SIG-M5 (cell line): ENCODE measurements at regions not wholly inside any gene's neighbourhood (a gene's known extent, or its start where the extent isn't known, plus 50 kb on each side); places are given as distances from the start of the nearest gene placed in this dataset.
"Not testable (repeated sequence)": the region's sequence is repeated elsewhere in the genome, so short reads cannot be mapped to it uniquely, and the experiment has no call there.

Experiments
- DNase-seq: peaks from one replicate; lab custom pipeline; 2025; lab: John Stamatoyannopoulos, UW

DNA sequence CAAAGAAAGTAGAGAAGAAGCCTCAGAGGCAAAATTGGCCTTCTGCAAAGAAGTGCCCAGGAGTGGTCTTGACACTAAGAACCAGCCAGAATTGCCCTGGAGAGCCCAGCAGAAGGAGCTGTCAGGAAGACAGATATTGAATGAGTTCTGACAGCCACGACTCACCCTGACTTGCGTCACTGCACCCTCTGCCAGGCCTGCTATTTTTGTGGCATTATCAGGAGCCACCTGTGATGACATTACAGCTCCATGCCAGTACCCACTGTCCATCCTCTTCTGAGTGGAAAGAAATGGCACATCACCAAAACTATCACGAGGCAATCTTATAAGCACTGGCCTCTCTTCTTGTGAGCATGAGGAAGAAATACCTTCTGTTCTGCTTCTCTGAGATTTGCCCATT lies 67.7 kb downstream of the SMIM20 start:
- no peak for DNase-seq

DNA sequence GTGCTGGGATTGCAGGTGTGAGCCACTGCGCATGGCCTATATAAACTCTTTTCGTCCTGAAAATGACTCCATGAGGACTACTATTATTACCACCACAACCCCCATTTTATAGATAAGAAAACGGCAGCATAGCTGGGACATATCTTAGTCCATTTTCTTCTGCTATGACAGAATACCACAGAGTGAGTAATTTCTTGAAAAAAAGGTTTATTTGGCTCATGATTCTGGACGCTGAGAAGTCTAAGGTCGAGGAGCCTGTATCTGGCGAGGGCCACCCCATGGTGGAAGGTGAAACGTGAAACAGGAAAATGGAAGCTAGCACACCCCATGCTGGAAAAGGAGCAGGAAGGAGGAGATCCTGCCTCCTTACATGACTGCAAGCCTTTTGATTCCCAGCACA lies 68.9 kb downstream of the SMIM20 start:
- no peak for DNase-seq

DNA sequence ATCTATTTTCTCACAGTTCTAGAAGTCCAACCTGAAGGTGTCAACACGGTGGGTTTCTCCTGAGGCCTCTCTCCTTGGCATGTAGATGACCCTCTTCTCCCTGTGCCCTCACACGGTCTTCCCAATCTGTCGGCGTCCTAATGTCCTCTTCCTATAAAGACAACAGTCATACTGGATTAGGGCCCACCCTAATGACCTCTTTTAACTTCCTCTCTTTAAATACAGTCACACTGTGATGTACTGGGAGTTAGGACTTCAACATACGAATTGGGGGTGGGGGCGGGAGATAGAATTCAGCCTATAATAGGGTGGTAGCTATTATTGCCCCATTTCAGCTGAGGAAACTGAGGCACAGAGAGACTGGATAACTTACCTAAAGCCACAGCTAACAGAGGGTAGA lies 70.2 kb downstream of the SMIM20 start:
- DNase-seq, result no peak

DNA sequence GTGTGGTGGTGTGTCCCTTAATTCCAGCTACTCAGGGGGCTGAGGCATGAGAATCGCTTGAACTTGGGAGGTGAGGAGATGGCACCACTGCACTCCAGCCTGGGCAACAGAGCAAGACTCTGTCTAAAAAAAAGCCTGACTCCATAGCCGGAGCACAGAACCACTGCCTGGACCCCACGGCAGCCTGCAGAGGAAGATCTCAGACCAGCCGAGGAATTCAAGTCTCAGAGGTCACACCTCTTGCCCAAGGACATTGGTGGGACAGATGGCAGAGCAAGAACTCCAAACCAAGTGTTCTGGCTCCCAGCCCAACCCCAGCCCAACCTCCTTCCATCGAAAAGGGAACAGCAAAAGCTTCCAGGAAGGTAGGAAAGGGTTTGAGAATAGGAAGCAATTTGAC lies 70.8 kb downstream of the SMIM20 start:
- DNase-seq, result no peak

DNA sequence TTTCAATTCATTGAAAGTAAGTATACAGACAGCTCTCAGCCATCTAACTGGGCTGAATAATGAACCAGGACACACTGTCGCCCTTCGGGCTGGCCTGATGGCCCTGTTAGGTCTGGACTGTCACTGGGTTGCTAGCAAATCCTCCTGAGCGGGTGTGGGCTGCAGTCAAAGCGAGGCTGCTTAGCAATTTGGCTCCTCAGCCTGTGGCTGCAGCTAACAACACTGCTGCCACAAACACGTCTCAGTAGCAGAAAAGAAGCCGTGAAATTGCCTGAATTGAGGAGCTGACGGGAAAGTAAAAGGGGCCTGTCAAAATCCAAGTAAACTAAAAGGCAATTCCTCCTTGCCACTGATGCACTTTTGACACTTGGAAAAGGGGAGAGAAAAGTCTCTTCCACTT lies 72.8 kb downstream of the SMIM20 start:
- no peak for DNase-seq

DNA sequence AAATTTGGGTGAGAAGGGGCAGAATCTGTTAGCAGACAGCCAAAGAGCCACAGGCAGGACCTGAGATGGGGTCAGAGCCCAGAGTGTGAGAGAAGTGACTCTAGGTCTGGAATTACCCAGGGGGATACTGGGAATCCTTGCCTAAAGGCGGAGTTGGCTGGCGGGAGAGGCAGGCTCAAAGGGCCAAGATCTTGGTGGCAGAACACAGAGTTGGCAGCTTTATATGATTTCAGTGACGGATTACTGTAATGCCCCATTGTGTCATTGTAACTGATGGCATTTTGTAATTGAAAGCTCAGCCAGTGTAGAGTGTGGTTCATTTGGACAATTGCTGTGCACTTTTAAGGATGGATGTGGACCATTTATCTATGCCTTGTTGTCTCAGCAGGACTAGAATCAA lies 77.3 kb downstream of the SMIM20 start:
- DNase-seq, result no peak

DNA sequence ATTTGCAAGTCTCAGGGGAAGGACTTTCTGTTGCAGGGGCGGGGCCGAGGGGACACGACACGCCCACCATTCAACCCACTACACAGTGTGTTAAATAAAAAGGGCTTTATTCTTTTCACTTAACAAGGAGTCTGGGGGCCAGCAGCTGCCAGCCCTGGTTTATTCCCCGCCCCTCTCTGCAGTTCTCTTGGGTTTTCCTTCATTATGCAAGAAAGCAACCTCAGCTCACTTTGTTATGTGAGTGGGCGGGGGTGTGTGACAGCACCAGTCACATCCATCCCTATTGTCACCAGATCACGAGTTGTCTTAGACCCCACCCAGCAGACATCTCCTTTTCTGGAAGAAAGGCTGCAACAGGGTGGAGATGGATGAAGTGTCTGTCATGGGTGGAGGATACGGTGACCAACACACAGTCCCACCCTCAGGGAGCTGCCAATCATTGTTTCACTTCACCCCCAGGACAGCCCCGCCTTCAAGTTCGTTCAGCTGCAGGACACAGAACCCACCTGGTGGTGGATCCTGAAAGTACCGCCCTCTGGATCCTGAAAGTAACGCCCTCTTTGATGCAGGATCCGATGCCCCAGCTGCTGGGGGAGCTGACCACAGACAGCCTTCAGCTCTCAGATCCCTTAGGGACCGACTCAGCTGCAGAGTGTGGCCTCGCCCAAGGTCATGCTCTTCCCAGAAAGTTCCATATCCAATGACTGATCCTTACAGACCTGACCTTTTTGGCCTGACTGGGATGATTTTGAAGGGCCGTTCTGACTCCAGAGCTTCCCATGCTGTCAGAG lies 79.6 kb downstream of the SMIM20 start:
- no peak for DNase-seq

DNA sequence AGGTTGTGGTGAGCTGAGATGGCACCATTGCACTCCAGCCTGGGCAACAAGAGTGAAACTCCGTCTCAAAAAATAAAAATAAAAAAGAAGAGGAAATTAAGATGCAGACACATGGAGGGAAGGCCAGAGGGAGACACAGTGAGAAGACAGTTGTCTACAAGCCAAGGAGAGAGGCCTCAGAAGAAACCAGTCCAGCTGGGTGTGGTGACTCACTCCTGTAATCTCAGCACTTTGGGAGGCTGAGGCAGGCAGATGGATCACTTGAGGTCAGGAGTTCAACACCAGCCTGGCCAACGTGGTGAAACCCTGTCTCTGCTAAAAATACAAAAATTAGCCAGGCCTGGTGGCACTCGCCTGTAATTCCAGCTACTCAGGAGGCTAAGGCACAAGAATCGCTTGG lies 80.6 kb downstream of the SMIM20 start:
- DNase-seq, result not testable (repeated sequence)

DNA sequence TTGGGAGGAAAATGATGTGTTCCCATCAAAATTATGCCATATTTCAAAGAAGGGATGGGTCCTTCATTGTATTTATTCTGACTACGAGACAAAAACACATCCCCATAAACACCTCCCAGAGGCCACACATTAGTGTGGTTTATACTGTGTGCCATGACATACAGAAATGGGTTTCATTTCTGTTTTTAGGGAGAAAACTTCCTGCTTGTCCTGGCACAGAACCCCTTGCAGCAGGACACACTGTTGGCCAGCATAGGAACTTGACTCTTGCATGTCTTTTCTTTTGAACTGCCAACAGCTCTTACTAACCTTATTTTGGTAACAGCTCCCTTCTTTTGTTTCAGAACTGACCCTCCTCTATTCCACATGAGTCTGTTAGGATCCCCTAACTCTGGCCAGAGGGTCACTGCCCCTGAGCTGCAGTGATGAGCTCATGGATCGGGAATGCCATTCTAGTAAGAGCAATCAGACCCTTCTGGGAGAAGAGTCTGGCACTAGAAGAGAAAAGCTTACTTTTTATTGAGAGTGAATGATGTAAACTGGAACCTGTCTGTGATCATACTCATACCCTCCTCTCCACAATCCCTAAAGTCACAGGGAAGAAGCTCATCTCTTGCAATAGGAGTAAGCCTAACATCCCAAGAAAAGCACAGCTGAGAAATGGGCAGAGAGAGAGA lies 86.4 kb downstream of the SMIM20 start:
- DNase-seq, result no peak

DNA sequence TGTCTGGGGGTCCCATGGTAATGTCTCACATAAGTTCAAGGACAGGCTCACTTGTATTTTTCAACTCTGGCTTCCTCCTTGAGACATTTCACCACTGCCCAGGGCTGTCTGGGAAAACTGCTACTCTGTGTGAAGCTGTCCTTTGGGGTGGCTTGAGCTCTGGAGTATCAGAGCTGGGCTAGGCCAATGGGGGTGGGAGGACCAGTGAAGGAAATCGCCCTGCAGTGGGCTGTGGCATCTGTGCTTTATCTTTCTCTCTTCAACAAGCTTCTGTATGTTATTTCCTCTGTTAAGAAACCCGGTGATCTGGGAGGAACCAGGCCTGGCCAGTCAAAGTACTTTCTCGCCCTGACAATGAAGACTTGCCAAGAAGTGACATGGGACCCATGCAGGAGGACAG lies 87.4 kb downstream of the SMIM20 start:
- DNase-seq, result no peak

DNA sequence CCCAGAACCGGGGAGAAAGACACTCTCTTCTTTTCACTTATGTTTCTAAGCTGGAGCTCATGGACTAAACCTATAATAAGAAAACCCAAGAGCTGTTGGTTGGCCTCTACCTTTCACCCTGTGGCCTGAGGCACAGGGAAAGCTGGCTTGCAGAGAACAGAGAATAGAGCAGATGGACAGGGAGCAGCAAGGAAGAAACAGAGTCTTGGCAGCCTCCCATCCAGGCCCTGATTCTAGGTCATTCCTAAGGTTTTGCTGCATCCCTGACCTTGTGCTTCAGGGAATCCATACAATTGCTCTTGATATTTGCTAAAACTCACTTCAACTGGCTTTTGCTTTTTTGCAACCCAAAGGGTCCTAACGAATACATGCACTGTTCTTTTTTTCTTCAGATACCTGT lies 87.8 kb downstream of the SMIM20 start:
- DNase-seq, result no peak

DNA sequence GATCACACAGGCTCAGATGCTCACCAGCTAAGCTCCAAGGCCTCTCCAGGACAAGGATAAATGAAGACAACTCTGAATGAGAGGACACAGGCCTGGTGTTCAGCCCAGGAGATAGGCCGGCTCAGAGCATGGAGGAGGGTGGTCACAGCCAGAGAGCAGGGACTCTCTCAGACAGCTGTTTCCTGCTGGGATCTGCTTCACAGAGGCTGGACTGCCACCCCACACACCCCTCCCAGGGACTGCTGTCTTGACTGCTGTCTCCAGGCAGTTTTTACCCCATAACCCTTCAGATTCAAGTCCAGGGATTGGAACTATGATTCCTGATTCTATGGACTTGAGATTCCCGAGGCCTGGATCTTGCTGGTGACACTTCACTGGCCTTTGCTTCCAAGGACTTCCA lies 89.0 kb downstream of the SMIM20 start:
- DNase-seq, result no peak

DNA sequence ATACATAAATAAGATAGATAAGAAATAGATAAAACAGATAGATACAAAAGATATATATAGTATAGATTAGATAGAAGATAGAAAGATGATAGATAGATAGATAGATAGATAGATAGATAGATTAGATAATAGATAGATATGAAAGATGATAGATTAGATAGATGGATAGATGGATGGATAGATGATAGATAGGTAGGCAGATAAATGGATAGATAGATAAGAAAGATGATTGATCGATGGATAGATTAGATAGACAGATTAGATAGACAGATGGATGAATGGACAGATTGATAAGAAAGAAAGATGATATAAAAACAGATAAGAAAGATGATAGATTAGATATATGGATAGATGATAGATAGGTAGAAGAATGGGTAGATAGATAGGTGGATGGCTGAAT lies 90.3 kb downstream of the SMIM20 start:
- no peak for DNase-seq

DNA sequence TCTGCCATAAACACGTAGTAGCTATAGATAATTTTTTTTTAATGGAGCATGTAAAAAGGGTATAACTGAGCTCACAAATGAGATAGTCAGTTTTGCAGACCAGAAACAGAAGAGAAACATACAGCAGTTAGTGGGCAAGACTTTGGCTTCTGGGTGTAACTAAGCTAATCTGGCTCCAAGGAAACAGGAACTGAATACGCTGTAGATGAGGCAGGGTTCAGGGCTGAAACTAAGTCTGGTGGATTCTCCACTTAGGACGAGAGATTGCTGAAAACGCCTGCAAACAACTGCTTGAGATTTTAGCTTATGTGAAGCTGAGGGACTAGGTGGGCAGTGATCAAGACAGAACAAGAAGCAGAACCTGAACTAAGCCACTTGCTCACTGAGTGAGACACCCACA lies 91.7 kb downstream of the SMIM20 start:
- no peak for DNase-seq

DNA sequence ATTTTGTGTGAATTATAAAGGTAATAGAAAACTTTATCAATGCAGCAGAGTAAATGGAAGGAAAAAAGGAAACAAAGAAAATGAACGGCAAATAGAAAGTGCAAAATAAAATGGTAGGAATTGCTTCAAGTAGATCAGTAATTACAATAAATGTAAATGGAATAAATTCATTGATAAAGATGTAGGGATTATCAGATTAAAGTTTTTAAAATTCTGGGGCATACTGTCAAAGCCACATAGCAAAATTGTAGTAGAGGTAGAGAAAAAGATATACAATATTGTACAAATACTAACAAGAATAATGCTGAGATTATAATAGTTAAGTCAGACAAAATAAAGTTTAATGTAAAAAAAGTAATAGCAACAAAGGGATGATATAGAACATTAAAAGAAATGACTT lies 94.7 kb downstream of the SMIM20 start:
- no peak for DNase-seq

DNA sequence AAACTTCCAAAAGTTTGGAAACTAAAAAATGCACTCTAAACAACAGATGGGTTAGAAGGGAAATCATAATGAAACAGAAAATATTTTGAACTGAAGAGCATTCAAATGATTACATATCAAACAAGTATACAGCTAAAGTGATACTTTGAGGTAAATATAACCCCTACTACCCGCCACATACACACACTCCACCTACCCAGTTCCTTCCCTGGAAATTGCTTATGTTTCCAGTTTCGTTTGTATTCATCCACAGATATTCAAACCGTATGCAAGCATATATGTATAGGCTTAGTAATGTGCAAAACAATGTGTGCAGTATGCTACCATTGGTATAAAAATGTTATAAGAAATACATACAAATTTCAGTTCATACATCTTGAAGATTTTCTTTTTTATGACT lies 95.5 kb downstream of the SMIM20 start:
- no peak for DNase-seq

DNA sequence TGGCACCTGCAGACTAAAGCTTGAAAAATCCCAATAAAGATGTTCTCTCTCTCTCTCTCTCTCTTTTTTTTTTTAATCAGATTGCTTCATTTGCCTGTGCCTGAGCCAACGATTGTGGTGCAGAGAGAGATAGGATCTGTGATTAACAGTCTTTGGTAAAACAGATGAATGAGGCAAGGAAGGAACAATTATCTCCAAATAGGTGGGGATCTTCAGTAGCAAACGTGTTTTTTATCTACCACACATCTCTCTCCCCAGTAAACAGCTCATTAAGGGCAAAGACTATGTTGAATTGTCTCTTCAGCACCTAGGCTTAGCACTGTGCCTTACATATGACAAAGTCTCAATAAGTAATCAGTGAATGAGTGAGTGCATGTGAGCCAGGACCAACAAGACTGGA lies 96.3 kb downstream of the SMIM20 start:
- DNase-seq, result no peak

DNA sequence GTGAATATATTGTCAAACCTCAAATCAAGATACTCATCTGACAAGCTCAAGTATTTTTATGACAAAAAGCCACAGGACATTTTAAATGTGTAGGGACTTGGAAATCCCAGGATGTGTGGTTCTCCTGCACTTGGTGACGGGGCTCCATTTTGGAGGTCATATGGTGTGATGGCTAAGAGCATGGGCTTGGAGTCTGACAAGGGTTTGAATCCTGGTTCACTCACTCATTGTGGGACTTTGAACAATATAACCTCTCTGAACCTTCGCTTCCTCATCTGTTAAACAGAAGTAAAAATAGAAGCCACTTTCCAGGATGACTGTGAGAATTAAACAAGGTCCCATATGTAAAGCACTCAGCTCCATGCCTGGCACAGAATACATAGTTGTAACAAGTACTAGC lies 99.6 kb downstream of the SMIM20 start:
- DNase-seq, result no peak

DNA sequence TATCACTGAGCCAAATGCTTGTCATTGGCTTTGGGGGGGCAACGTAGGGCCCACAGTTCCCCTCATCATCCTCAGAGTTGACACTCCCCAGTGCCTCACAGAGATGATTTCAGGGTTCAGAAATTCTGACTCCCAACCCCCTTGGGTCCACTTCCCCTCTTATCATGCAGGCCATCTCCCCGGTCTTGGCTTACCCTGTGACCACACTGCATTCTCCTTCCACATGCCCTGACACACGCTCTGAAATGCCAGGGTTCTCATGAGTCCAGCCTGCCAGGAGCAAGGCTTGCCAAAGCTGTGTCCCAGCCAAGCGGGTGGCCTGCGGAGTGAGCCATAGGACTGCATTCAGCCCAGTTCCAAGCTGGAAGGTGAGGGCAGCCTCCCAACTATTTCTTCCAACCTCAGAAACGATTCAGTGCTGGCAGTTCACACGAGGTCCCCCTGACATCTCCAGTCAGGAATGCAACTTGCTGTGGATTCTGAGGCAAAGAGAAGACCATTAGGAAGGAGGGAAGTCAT lies 101.2 kb downstream of the SMIM20 start:
- DNase-seq, result no peak

DNA sequence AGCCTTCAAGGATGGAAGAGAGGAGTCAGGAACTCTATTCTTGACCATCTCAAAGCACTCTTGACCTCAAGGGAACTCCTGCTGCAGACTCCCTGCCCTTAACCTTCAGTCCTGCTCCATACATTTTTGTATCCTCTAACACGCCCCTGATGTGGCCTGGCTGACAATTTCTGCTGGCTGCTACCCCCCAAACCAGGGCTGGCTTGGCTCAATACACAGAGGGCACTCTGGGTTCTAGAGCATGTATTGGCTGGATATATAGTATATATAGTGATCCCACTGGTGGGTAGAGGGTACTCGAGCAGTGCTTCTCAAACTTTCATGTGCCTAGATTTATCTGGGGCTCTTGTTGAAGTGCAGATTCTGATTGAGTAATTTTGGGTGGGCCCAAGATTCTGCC lies 101.9 kb downstream of the SMIM20 start:
- no peak for DNase-seq

DNA sequence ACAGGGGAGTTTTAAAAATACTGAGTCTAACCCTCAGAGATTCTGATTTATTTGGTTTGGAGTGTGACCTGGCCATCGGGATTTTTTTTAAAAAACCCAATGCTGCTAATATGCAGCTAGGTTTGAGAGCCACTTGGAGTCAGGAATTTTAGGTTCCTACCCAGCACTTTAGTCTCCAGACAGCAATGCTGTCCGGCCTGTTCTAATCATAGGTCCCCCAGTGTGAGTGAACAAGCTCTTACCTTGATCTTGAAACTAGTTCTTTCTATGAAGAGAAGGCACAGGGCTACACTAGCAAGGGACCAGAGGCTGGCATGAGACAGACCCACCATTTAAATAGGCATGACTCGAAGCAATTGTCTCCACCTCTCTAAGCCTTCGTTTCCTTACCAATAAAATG lies 103.5 kb downstream of the SMIM20 start:
- DNase-seq, result no peak

DNA sequence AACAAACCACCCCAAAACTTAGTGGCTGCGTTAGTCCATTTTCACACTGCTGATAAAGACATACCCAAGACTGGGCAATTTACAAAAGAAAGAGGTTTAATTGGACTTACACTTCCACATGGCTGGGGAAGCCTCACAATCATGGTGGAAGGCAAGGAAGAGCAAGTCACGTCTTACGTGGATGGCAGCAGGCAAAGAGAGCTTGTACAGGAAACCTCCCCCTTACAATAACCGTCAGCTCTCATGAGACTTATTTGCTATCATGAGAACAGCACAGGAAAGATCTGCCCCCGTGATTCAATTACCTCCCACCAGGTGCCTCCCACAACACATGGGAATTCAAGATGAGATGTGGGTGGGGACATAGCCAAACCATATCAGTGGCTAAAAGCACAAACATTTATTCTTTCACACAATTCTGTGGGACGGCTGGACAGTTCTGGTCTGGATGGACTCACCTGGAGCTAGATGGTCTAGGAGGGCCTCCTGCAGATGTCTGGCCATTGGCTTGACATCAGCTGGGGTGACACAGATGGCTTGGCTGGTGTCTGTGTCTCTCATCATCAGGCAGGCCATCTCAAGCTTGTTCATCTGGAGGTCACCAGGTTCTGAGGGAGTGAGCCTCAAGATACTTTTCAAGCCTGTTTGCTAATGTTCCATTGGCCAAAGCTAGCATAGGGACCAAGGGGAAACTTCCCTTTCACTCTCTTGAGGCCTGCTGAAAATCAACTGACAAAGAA lies 104.1 kb downstream of the SMIM20 start:
- DNase-seq, result not testable (repeated sequence)

DNA sequence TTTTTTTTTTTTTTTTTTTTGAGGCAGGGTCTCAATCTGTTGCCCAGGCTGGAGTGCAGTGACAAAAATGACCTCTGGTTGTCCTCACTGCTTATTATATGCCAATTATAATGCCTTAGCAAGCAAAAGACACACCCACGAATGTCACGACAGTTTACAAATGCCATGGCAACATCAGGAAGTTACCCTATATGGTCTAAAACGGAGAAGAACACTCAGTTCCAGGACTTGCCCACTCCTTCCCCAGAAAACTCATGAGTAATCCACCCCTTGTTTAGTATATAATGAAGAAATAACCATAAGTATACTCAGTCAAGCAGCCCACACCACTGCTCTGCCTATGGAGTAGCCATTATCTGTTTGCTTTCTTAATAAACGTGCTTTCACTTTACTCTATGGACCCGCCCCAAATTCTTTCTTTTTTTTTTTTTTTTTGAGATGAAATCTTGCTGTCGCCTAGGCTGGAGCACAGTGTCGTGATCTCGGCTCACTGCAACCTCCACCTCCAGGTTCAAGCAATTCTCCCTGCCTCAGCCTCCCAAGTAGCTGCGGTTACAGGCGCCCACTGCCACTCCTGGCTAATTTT lies 106.2 kb downstream of the SMIM20 start:
- DNase-seq, result no peak
